ENCODE measurements at regions not wholly inside any gene's neighbourhood (a gene's known extent, or its start where the extent isn't known, plus 50 kb on each side); places are given as distances from the start of the nearest gene placed in this dataset.
"Not testable (repeated sequence)": the region's sequence is repeated elsewhere in the genome, so short reads cannot be mapped to it uniquely, and the experiment has no call there.

- no peak for DNase-seq (ENCODE audit: low spot score)
- intact Hi-C loops (cut with DNase I) = no loop called here
These were observed 882.3 kb downstream of the RPS29 start for GRCh38 chr14:48703728-48704467.

- DNase-seq (ENCODE audit: low spot score); intact Hi-C loops (cut with DNase I): not testable (repeated sequence)
These were observed 888.8 kb downstream of the RPS29 start for GRCh38 chr14:48697362-48697761.

- no peak for DNase-seq (ENCODE audit: low spot score)
- intact Hi-C loops (cut with DNase I) = no loop called here
These were observed 892.4 kb downstream of the RPS29 start for GRCh38 chr14:48693793-48694192.

- intact Hi-C loops (cut with DNase I) = no loop called here
- no peak for DNase-seq (ENCODE audit: low spot score)
These were observed 895.8 kb downstream of the RPS29 start for GRCh38 chr14:48690349-48690748.

- intact Hi-C loops (cut with DNase I) = no loop called here
- DNase-seq (ENCODE audit: low spot score) = no peak
These were observed 899.5 kb downstream of the RPS29 start for GRCh38 chr14:48686650-48687049.

- DNase-seq (ENCODE audit: low spot score) = no peak
- intact Hi-C loops (cut with DNase I) = no loop called here
These were observed 913.7 kb downstream of the RPS29 start for GRCh38 chr14:48672506-48672905.

- no peak for DNase-seq (ENCODE audit: low spot score)
- intact Hi-C loops (cut with DNase I) = no loop called here
These were observed 915.2 kb downstream of the RPS29 start for GRCh38 chr14:48670939-48671338.

- intact Hi-C loops (cut with DNase I) = no loop called here
- no peak for DNase-seq (ENCODE audit: low spot score)
These were observed 920.9 kb downstream of the RPS29 start for GRCh38 chr14:48665077-48665784.

GRCh38 chr14:48643241-48643640, 942.9 kb downstream of the RPS29 start:
- DNase-seq (ENCODE audit: low spot score) = no peak
- intact Hi-C loops (cut with DNase I) = no loop called here

- intact Hi-C loops (cut with DNase I) = no loop called here
These were observed 953.5 kb upstream of the MDGA2 start for GRCh38 chr14:48628870-48629269.

GRCh38 chr14:48622980-48623379, 947.6 kb upstream of the MDGA2 start:
- intact Hi-C loops (cut with DNase I) = no loop called here

More at GRCh38 chr14:48628870-48629269, 953.5 kb upstream of the MDGA2 start:
- no peak for DNase-seq (ENCODE audit: low spot score)

GRCh38 chr14:48618057-48618456, 942.7 kb upstream of the MDGA2 start:
- intact Hi-C loops (cut with DNase I) = no loop called here
- DNase-seq (ENCODE audit: low spot score) = no peak

More at GRCh38 chr14:48622980-48623379, 947.6 kb upstream of the MDGA2 start:
- no peak for DNase-seq (ENCODE audit: low spot score)

GRCh38 chr14:48616931-48617330, 941.5 kb upstream of the MDGA2 start:
- intact Hi-C loops (cut with DNase I) = no loop called here
- no peak for DNase-seq (ENCODE audit: low spot score)

- intact Hi-C loops (cut with DNase I) = no loop called here
- DNase-seq (ENCODE audit: low spot score) = no peak
These were observed 940.2 kb upstream of the MDGA2 start for GRCh38 chr14:48615618-48616017.

GRCh38 chr14:48614003-48614402, 938.6 kb upstream of the MDGA2 start:
- no peak for DNase-seq (ENCODE audit: low spot score)
- intact Hi-C loops (cut with DNase I) = no loop called here

GRCh38 chr14:48606960-48607359, 931.6 kb upstream of the MDGA2 start:
- intact Hi-C loops (cut with DNase I); DNase-seq (ENCODE audit: low spot score): not testable (repeated sequence)

- DNase-seq (ENCODE audit: low spot score) = no peak
- intact Hi-C loops (cut with DNase I) = no loop called here
These were observed 923.1 kb upstream of the MDGA2 start for GRCh38 chr14:48598458-48598857.

- intact Hi-C loops (cut with DNase I) = no loop called here
- no peak for DNase-seq (ENCODE audit: low spot score)
These were observed 910.7 kb upstream of the MDGA2 start for GRCh38 chr14:48586099-48586498.

GRCh38 chr14:48584031-48584430, 908.6 kb upstream of the MDGA2 start:
- no peak for DNase-seq (ENCODE audit: low spot score)
- intact Hi-C loops (cut with DNase I) = no loop called here

GRCh38 chr14:48582938-48583337, 907.5 kb upstream of the MDGA2 start:
- intact Hi-C loops (cut with DNase I) = no loop called here

GRCh38 chr14:48580692-48581091, 905.3 kb upstream of the MDGA2 start:
- DNase-seq (ENCODE audit: low spot score) = no peak
- intact Hi-C loops (cut with DNase I) = no loop called here

More at GRCh38 chr14:48582938-48583337, 907.5 kb upstream of the MDGA2 start:
- no peak for DNase-seq (ENCODE audit: low spot score)
